Limb (tissue), 2 donors: ENCODE measurements at regions not wholly inside any gene's neighbourhood (a gene's known extent, or its start where the extent isn't known, plus 50 kb on each side); places are given as distances from the start of the nearest gene placed in this dataset.
"Not testable (repeated sequence)": the region's sequence is repeated elsewhere in the genome, so short reads cannot be mapped to it uniquely, and the experiment has no call there.

ENCODE experiments used
- DNase-seq, 2 donors: peaks; one replicate each; pipeline ENCODE4 v3.0.0-alpha.2; 2016; ENCODE audit errors: extremely low spot score in 2 of 2

DNA sequence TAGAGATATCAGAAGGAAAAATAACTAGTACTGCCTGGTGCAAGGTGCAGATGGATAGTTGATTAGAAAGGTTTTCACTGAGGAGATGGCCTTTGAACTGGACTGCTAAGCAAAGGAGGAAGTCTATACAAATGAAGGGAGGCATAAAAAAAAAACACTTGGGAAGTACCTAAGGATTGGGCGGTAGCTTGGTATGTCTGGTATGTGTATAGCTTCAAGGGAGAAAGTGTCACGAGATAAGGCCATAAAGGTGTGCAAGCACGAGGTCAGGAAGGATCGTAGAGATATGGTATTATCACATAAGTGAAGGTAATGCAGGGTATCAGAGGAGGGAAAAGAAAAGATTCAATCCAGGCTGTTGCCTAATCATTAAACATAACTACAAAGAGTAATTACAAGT lies 517.2 kb upstream of the TSPY4 start:
- no peak for DNase-seq

GRCh38 chrY:8821106-8821505 lies 516.2 kb upstream of the TSPY4 start:
- no peak for DNase-seq

GRCh38 chrY:8852278-8852677 lies 485.0 kb upstream of the TSPY4 start:
- DNase-seq: no peak

GRCh38 chrY:8888371-8888770 lies 448.9 kb upstream of the TSPY4 start:
- DNase-seq: no peak

DNA sequence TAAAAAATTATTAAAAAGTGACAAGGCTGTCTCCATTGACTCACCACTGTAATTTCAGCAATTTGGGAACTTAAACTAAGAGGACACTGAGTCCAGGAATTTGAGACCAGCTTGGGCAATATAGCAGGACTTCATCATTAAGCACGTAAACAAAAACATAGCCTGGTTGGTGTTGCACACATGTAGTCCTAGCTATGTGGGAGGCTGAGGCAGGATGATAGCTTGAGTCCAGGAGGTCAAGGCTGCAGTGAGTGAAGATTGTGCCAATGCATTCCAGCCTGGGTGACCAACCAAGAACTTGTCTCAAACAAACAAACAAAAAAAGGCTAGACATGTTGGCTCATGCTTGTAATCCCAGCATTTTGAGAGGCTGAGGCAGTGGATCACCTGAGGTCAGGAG lies 439.4 kb upstream of the TSPY4 start:
- DNase-seq: no peak

DNA sequence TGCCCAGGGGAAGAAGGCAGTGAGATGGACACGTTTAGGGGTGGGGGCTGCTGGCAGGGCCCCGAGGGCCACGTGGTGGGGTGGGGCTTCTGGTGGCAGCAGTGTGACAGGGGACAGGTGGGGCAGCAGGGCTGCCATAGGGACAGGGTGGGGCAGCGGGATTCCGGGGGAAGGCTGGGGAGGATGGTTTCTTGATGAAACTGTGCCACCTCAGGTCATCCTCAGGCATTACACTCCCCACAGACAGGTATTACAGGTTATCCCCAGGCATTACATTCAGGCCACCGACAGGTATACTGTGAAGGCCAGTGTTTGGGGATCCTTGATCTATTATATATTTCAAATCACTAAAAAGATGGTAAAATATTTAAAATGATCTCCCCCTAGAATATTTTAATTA lies 432.1 kb upstream of the TSPY4 start:
- DNase-seq: no peak

DNA sequence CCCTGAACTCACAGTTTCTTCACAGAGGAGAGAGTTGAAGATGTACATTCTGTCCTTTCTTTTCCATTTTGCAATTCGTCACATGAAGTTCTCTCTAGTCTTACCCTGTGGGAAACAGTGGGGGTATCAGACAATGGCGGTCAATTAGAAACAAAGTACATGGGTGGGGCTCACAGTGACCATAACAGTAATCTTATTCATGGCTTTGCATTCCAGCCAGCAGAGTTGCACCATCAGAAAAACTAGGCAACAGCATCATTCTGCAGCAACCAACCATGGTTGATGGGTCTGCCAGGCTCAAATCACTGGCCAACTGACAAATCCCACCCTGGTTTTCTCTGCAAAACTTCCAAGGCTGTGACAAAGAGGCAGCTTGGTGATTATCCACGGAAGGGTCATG lies 414.7 kb upstream of the TSPY4 start:
- DNase-seq: not testable (repeated sequence)
